Endothelial cell of umbilical vein (primary cell): ENCODE measurements at regions not wholly inside any gene's neighbourhood (a gene's known extent, or its start where the extent isn't known, plus 50 kb on each side); places are given as distances from the start of the nearest gene placed in this dataset.

Source experiments
- BruUV-seq: library from RNA; stranded (reverse); fragments of 400-500 nt; replicated peaks from 2 replicates; lab custom pipeline; 2021; lab: Mats Ljungman, UMichigan
- CTCF ChIA-PET: fragments of 300-600, 350-600 bp; sonication (Branson Sonifier 250); formaldehyde crosslinking; loops from one replicate; lab custom pipeline; 2021; ENCODE audit warnings: antibody characterized with exemption, inconsistent platforms; lab: Charles Lee
- POLR2A ChIA-PET: fragments of 300-600, 350-600 bp; sonication (Branson Sonifier 250); formaldehyde crosslinking; loops from one replicate; lab custom pipeline; 2021; ENCODE audit warnings: antibody characterized with exemption, inconsistent platforms; lab: Charles Lee
- DNase-seq: peaks from one replicate; pipeline ENCODE4 v3.0.0-alpha.2; 2011; ENCODE audit warnings: low read depth, low spot score
- FAIRE-seq: peaks from 2 replicates; lab custom pipeline; 2011; peaks lifted over from hg19 to GRCh38; lab: Jason Lieb, UNC
- H2AFZ ChIP-seq: 2 replicates; pipeline ENCODE4 v1.6.0; 2012; ENCODE audit warnings: low read depth, low read length, control low read depth, inconsistent platforms
- H3K27ac ChIP-seq: 2 replicates; pipeline ENCODE4 v1.5.1; 2011; ENCODE audit warnings: low read depth, mild to moderate bottlenecking, control low read depth, low read length, moderate library complexity; ENCODE audit not compliant: insufficient read depth
- H3K27me3 ChIP-seq, 2 experiments: 2 replicates each; pipeline versions ENCODE4 v1.6.0 to v1.6.1; 2011; ENCODE audit warnings: low read length in 2 of 2, mixed read lengths in 1 of 2; ENCODE audit not compliant: control insufficient read depth in 2 of 2, insufficient read depth in 2 of 2
- H3K36me3 ChIP-seq, 2 experiments: 2 replicates in 1 of 2; 3 replicates in 1 of 2; pipeline ENCODE4 v1.5.1; 2011; ENCODE audit warnings: low read length in 2 of 2, mild to moderate bottlenecking in 1 of 2, moderate library complexity in 1 of 2; ENCODE audit not compliant: control insufficient read depth in 2 of 2, insufficient read depth in 2 of 2; ENCODE audit errors: extremely low read depth in 1 of 2
- H3K4me1 ChIP-seq: 3 replicates; pipeline ENCODE4 v1.5.1; 2011; ENCODE audit warnings: mild to moderate bottlenecking, low read length; ENCODE audit not compliant: control insufficient read depth, insufficient read depth; ENCODE audit errors: extremely low read depth
- H3K4me2 ChIP-seq: 2 replicates; pipeline ENCODE4 v1.6.1; 2011; ENCODE audit warnings: low read length, control low read depth, mixed read lengths; ENCODE audit not compliant: insufficient read depth
- H3K4me3 ChIP-seq, 3 experiments: fragments of 200-600 bp in 1 of 3; sonication (generic), shearing (Covaris generic) in 1 of 3; replicated peaks in 1 of 3; 2 replicates each; pipeline ENCODE4 v1.5.1; 2011 to 2016; ENCODE audit warnings: control low read depth in 3 of 3, low read length in 3 of 3, mild to moderate bottlenecking in 2 of 3, inconsistent platforms in 1 of 3, low read depth in 1 of 3, moderate library complexity in 1 of 3; ENCODE audit not compliant: insufficient read depth in 1 of 3
- H3K79me2 ChIP-seq: 2 replicates; pipeline ENCODE4 v1.6.0; 2012; ENCODE audit warnings: low read length, inconsistent platforms; ENCODE audit not compliant: control insufficient read depth, insufficient read depth
- H3K9ac ChIP-seq: replicated peaks from 2 replicates; pipeline ENCODE3; 2011; ENCODE audit warnings: low read length, control low read depth; ENCODE audit not compliant: insufficient read depth; ENCODE audit errors: extremely low read depth
- H3K9me1 ChIP-seq: replicated peaks from 3 replicates; pipeline ENCODE4 v1.6.0; 2011; ENCODE audit warnings: mild to moderate bottlenecking, low read length; ENCODE audit not compliant: control insufficient read depth, insufficient read depth; ENCODE audit errors: extremely low read depth
- H3K9me3 ChIP-seq: replicated peaks from 2 replicates; pipeline ENCODE4 v1.5.1; 2012; ENCODE audit warnings: low read length, inconsistent platforms; ENCODE audit not compliant: control insufficient read depth, insufficient read depth
- H4K20me1 ChIP-seq: replicated peaks from 2 replicates; pipeline ENCODE3; 2011; ENCODE audit warnings: mild to moderate bottlenecking, low read length; ENCODE audit not compliant: control insufficient read depth, insufficient read depth; ENCODE audit errors: extremely low read depth
- FOS ChIP-seq: IDR thresholded peaks from 2 replicates; pipeline ENCODE4 v1.6.1; 2011; ENCODE audit warnings: mild to moderate bottlenecking, low read length, moderate library complexity, borderline replicate concordance; ENCODE audit not compliant: insufficient read depth
- GATA2 ChIP-seq: IDR thresholded peaks from 2 replicates; pipeline ENCODE4 v1.7.0; 2011; ENCODE audit warnings: low read depth, mild to moderate bottlenecking, moderate library complexity, mixed read lengths, low read length; ENCODE audit not compliant: insufficient read length, insufficient read depth
- JUN ChIP-seq: IDR thresholded peaks from 2 replicates; pipeline ENCODE4 v1.6.1; 2011; ENCODE audit warnings: borderline replicate concordance, low read depth; ENCODE audit not compliant: insufficient read length, insufficient read depth
- POLR2A ChIP-seq: IDR thresholded peaks from 2 replicates; pipeline ENCODE4 v1.6.1; 2012; ENCODE audit warnings: low read depth, mild to moderate bottlenecking, control low read depth, low read length
- dilution Hi-C: fragments of 300-500 bp; cut with MboI; formaldehyde crosslinking; loops from one replicate; pipeline ENCODE4 v1.15.0; 2019; ENCODE audit warnings: low sequenced_read_pairs; ENCODE audit not compliant: extremely low pct_ligation_motif_present
- intact Hi-C: fragments of 100-400 bp; cut with micrococcal nuclease; formaldehyde crosslinking; loops from one replicate; pipeline ENCODE4 v1.10.0; 2022
- TF ChIP-seq, protein P1 (sequence below), 2 donors: IDR thresholded peaks; 1 replicate in 1 of 2; 2 replicates in 1 of 2; pipeline ENCODE4 v1.5.1; 2011; ENCODE audit warnings: low read length in 2 of 2, mild to moderate bottlenecking in 2 of 2, moderate library complexity in 2 of 2, control low read depth in 1 of 2, inconsistent platforms in 1 of 2, low read depth in 1 of 2; ENCODE audit not compliant: insufficient read depth in 1 of 2; ENCODE audit errors: extremely low read depth in 1 of 2
- TF ChIP-seq, protein P2 (sequence below): IDR thresholded peaks from 2 replicates; pipeline ENCODE4 v1.6.1; 2011; ENCODE audit not compliant: insufficient read depth, insufficient read length

DNA sequence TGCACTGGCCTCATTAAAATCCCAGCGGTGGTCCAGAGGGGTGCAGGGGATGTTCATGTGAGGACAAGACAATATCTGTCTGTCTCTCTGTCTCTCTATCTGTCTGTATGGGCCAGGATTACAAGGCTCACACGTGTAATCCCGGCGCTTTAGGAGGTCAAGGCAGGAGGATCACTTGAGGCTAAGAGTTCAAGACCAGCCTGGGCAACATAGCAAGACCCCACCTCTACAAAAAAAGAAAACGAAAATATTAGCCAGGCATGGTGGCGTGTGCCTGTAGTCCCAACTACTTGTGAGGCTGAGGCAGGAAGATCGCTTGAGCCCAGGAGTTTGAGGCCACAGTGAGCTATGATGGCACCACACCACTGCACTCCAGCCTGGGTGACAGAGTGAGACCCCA, 117.1 kb downstream of the PHETA1 start:
- no peaks in the 10 kb centered on the region for H3K9me1 ChIP-seq
- H3K79me2 ChIP-seq = no peaks in the 10 kb centered on the region
- no peak overlapping the region for H3K4me2 ChIP-seq
- H3K4me1 ChIP-seq = no peaks in the 10 kb centered on the region
- DNase-seq = no peak
- no peak overlapping the region for H2AFZ ChIP-seq
- H3K9ac ChIP-seq = no peak overlapping the region
- no peaks in the 10 kb centered on the region for H4K20me1 ChIP-seq
- no peaks in the 10 kb centered on the region for H3K9me3 ChIP-seq
- H3K27ac ChIP-seq = no peak overlapping the region
- POLR2A ChIA-PET = no interaction called here
- H3K4me3 ChIP-seq = no peak overlapping the region
- dilution Hi-C loops = no loop called here
- H3K36me3 ChIP-seq = no peaks in the 10 kb centered on the region
- CTCF ChIA-PET = interaction anchor here (0.7 kb wide), 1 partner anchor 10 kb away, joined by 3 read pairs; no protein-coding TSS in a partner anchor
- BruUV-seq = no TSS peak
- TF ChIP-seq GATA2 (no peak), POLR2A (no peak), FOS (no peak), JUN (no peak)
- TF ChIP-seq, protein P1, sequence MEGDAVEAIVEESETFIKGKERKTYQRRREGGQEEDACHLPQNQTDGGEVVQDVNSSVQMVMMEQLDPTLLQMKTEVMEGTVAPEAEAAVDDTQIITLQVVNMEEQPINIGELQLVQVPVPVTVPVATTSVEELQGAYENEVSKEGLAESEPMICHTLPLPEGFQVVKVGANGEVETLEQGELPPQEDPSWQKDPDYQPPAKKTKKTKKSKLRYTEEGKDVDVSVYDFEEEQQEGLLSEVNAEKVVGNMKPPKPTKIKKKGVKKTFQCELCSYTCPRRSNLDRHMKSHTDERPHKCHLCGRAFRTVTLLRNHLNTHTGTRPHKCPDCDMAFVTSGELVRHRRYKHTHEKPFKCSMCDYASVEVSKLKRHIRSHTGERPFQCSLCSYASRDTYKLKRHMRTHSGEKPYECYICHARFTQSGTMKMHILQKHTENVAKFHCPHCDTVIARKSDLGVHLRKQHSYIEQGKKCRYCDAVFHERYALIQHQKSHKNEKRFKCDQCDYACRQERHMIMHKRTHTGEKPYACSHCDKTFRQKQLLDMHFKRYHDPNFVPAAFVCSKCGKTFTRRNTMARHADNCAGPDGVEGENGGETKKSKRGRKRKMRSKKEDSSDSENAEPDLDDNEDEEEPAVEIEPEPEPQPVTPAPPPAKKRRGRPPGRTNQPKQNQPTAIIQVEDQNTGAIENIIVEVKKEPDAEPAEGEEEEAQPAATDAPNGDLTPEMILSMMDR (IDR thresholded peaks at IDR 0.05; ENCODE audit: extremely low read depth in 1 of 2, insufficient read depth in 1 of 2, low read depth in 1 of 2, low read length in 2 of 2) = no peak
- TF ChIP-seq, protein P2, sequence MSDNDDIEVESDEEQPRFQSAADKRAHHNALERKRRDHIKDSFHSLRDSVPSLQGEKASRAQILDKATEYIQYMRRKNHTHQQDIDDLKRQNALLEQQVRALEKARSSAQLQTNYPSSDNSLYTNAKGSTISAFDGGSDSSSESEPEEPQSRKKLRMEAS = no peak
- intact Hi-C loops = no loop called here
- no peaks in the 10 kb centered on the region for H3K27me3 ChIP-seq
- no peak for FAIRE-seq
